ENCODE measurements at regions not wholly inside any gene's neighbourhood (a gene's known extent, or its start where the extent isn't known, plus 50 kb on each side); places are given as distances from the start of the nearest gene placed in this dataset.

- no peak overlapping the region for H3K18ac ChIP-seq (ENCODE audit: insufficient read length, low read depth, low read length)
- H3K14ac ChIP-seq (ENCODE audit: insufficient read depth, low read length) = no peak overlapping the region
- H3K56ac ChIP-seq (ENCODE audit: insufficient read length, low read depth, low read length) = no peak overlapping the region
- no peak overlapping the region for H3K27ac Mint-ChIP-seq
- H2AFZ ChIP-seq (ENCODE audit: low read length) = no peak overlapping the region
- no peak overlapping the region for H3K4ac ChIP-seq (ENCODE audit: low read depth, low read length)
- no peaks in the 10 kb centered on the region for H3K9me3 Mint-ChIP-seq
- no peak overlapping the region for H4K91ac ChIP-seq (ENCODE audit: insufficient read length, low read depth, low read length)
- no peak overlapping the region for H4K5ac ChIP-seq (ENCODE audit: insufficient read length, low read depth, low read length)
- no peak overlapping the region for H3K4me2 ChIP-seq (ENCODE audit: insufficient read depth, insufficient read length, low read length)
- no peak overlapping the region for H2BK120ac ChIP-seq (ENCODE audit: low read depth, low read length, poor library complexity, severe bottlenecking)
- H3K27ac ChIP-seq (ENCODE audit: insufficient read length, low read depth, low read length) = no peak overlapping the region
- H3K9me3 ChIP-seq (ENCODE audit: control insufficient read depth, low read depth, low read length) = no peaks in the 10 kb centered on the region
- no peak overlapping the region for H3K23ac ChIP-seq (ENCODE audit: insufficient read length, low read depth, low read length)
- H2BK15ac ChIP-seq (ENCODE audit: low read depth, low read length) = no peak overlapping the region
- H3K4me3 Mint-ChIP-seq = no peak overlapping the region
- no peak overlapping the region for H4K8ac ChIP-seq (replicated peaks; ENCODE audit: insufficient read length, low read depth, low read length)
- H3K23me2 ChIP-seq (ENCODE audit: insufficient read length, low read depth, low read length, poor library complexity, severe bottlenecking) = no peaks in the 10 kb centered on the region
- no peak overlapping the region for H3K9ac ChIP-seq (ENCODE audit: extremely low read depth, insufficient read length, low read length)
- no peak for DNase-seq
- H2BK20ac ChIP-seq (ENCODE audit: low read depth, low read length, poor library complexity, severe bottlenecking) = no peak overlapping the region
- H3K4me1 ChIP-seq (ENCODE audit: insufficient read depth, low read length) = no peaks in the 10 kb centered on the region
- no peak overlapping the region for H3T11ph ChIP-seq (ENCODE audit: low read length)
- no peaks in the 10 kb centered on the region for H3K36me3 Mint-ChIP-seq (ENCODE audit: insufficient read depth in 1 of 3, low read depth in 3 of 3)
- H2BK5ac ChIP-seq (ENCODE audit: insufficient read length, low read length) = no peak overlapping the region
- H3K4me1 Mint-ChIP-seq = peaks cover 3% of the 10 kb centered on the region in 2 experiments; a peak in 2 of 4 replicates
- H4K20me1 ChIP-seq (ENCODE audit: control insufficient read depth, insufficient read depth, insufficient read length) = no peaks in the 10 kb centered on the region
- TF ChIP-seq CTCF (conservative IDR thresholded peaks at IDR 0.05) = no peak
- H3K79me2 ChIP-seq (ENCODE audit: insufficient read depth, low read length) = no peaks in the 10 kb centered on the region
- H2AK5ac ChIP-seq (ENCODE audit: insufficient read length, low read length) = no peak overlapping the region
- H3K27me3 ChIP-seq (ENCODE audit: insufficient read depth, low read length) = no peaks in the 10 kb centered on the region
- H2BK12ac ChIP-seq (ENCODE audit: insufficient read length, low read depth, low read length) = no peak overlapping the region
- H3K27me3 Mint-ChIP-seq (ENCODE audit: low read depth) = no peaks in the 10 kb centered on the region
- no peaks in the 10 kb centered on the region for H3K79me1 ChIP-seq (ENCODE audit: insufficient read depth, low read depth, low read length, poor library complexity, severe bottlenecking)
- WGBS (ENCODE audit: extremely low coverage, insufficient read length, low lambda C conversion rate) = no CpG with 5 or more reads among the region's 1 CpG
Observed at GRCh38 chr2:143847257-143847656, 672.7 kb downstream of the ZEB2 start.

Measured in H9 (cell line).